Thyroid gland (tissue), 4 donors: ENCODE measurements at regions not wholly inside any gene's neighbourhood (a gene's known extent, or its start where the extent isn't known, plus 50 kb on each side); places are given as distances from the start of the nearest gene placed in this dataset.
"Not testable (repeated sequence)": the region's sequence is repeated elsewhere in the genome, so short reads cannot be mapped to it uniquely, and the experiment has no call there.

Experiments used
- DNase-seq, 2 donors: peaks; one replicate each; pipeline ENCODE4 v3.0.0-alpha.2; 2019
- H3K27ac ChIP-seq, 3 donors: fragments of 200-600 bp; sonication (generic); 1 replicate in 2 of 3; 2 replicates in 1 of 3; pipeline ENCODE4 v1.5.1; 2016 to 2019; ENCODE audit warnings: mild to moderate bottlenecking in 1 of 3, moderate library complexity in 1 of 3
- H3K27me3 ChIP-seq: fragments of 200-600 bp; sonication (generic); one replicate; pipeline ENCODE4 v1.5.1; 2019
- H3K36me3 ChIP-seq, 2 donors: fragments of 200-600 bp; sonication (generic); one replicate each; pipeline ENCODE4 v1.5.1; 2016 to 2019
- H3K4me1 ChIP-seq, 2 donors: fragments of 200-600 bp; sonication (generic); one replicate each; pipeline ENCODE4 v1.5.1; 2017 to 2019
- H3K4me3 ChIP-seq, 3 donors: fragments of 200-600 bp; sonication (generic); replicated peaks in 1 of 3; 1 replicate in 2 of 3; 2 replicates in 1 of 3; pipeline ENCODE4 v1.5.1; 2016; ENCODE audit warnings: mild to moderate bottlenecking in 1 of 3
- H3K9me3 ChIP-seq: fragments of 200-600 bp; sonication (generic); one replicate; pipeline ENCODE4 v1.5.1; 2017
- POLR2A ChIP-seq, 2 donors: fragments of 450-650 bp; IDR thresholded peaks; one replicate each; pipeline ENCODE4 v1.6.1; 2017; ENCODE audit warnings: antibody characterized with exemption in 2 of 2, mild to moderate bottlenecking in 2 of 2, moderate library complexity in 1 of 2
- WGBS, 2 donors: methylation state at CpG; one replicate each; pipeline ENCODE4 v1.1.5; 2017; 5-methylcytosine and 5-hydroxymethylcytosine counted together
- intact Hi-C: fragments of 100-400 bp; cut with DNase I; formaldehyde crosslinking; loops from one replicate; pipeline ENCODE4 v1.15.1; 2023
- TF ChIP-seq, protein P1 (sequence below), 6 experiments: fragments of 200-600 bp in 3 of 6; fragments of 450-650 bp in 3 of 6; sonication (generic) in 3 of 6; IDR thresholded peaks; one replicate each; pipeline ENCODE4 v1.5.1; 2016 to 2019; ENCODE audit warnings: antibody characterized with exemption in 6 of 6, mild to moderate bottlenecking in 2 of 6, inconsistent platforms in 1 of 6, moderate library complexity in 1 of 6

DNA sequence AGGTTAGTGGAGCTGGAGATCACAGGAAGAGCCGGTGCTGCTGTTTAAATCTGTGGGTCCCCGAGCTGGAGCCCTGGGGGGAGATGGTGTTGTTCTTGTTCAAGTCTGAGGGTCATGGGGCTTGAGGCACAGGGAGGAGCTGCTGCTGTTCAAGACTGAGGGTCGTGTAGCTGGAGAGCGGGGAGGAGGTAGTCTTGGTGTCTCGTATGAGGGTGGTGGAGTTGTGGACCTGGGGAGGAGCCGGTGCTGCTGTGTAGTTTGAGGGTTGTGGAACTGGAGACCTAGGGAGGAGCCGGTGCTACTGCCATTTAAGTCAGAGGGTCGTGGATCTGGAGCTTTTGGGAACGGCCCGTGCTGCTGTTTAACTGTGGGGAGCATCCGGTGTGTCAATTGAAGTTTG, 112.2 kb upstream of the SULF2 start:
- no peak for DNase-seq
- Histone ChIP-seq H3K4me1 (no peaks in the 10 kb centered on the region), H3K36me3 (no peaks in the 10 kb centered on the region), H3K9me3 (no peaks in the 10 kb centered on the region), H3K27ac (no peak overlapping the region), H3K27me3 (no peaks in the 10 kb centered on the region), H3K4me3 (no peak overlapping the region)
- intact Hi-C loops = no loop called here
- TF ChIP-seq, protein P1, sequence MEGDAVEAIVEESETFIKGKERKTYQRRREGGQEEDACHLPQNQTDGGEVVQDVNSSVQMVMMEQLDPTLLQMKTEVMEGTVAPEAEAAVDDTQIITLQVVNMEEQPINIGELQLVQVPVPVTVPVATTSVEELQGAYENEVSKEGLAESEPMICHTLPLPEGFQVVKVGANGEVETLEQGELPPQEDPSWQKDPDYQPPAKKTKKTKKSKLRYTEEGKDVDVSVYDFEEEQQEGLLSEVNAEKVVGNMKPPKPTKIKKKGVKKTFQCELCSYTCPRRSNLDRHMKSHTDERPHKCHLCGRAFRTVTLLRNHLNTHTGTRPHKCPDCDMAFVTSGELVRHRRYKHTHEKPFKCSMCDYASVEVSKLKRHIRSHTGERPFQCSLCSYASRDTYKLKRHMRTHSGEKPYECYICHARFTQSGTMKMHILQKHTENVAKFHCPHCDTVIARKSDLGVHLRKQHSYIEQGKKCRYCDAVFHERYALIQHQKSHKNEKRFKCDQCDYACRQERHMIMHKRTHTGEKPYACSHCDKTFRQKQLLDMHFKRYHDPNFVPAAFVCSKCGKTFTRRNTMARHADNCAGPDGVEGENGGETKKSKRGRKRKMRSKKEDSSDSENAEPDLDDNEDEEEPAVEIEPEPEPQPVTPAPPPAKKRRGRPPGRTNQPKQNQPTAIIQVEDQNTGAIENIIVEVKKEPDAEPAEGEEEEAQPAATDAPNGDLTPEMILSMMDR (IDR thresholded peaks at IDR 0.05) = no peak
- no peak for TF ChIP-seq POLR2A (IDR thresholded peaks at IDR 0.05)
- WGBS, 2 donors = 87 to 92% methylated on average over 11 of the region's 11 CpGs

DNA sequence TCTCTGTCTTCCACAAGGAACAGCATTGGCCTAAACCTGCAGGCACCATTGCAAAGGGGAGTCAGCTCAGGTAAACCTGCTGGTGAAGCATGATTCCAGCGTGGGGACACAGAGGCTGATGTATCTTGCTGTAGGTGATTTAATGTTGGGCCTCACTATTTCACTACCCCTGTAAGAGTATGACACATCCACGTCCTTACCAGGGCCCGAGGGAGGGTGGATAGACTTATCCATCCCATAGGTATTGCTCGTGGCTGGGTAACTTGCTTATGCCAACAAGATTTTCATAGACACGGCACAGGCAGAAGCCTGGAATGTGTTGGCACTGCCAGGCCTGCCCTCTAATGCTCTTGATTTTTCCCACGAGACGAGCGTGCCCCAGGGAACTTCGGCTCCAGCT, 107.4 kb upstream of the SULF2 start:
- H3K4me1 ChIP-seq, H3K4me3 ChIP-seq, H3K36me3 ChIP-seq, H3K27me3 ChIP-seq, intact Hi-C loops, H3K9me3 ChIP-seq, H3K27ac ChIP-seq, DNase-seq: not testable (repeated sequence)
- 60 to 92% methylated on average over 2 to 3 of the region's 9 CpGs for WGBS, 2 donors

DNA sequence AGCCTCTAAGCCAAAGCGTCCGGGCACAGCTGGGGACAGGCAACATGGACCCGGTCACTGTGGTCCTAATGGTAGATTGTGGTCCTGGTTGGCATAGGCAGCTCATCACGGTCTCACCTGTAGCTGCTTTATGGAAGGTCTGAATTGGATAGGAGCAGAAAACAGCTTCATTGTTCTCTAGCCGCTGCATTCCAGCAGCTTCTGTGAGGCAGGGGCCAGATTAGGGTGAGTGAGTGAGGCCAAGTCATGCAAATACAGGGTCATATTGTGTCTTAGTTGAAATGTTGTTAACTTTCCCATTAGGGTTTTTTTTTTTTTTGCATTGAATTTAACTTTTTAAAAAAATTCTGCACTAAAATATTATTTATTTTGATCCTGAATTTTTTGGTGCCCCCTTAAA, 105.4 kb upstream of the SULF2 start:
- H3K9me3 ChIP-seq, intact Hi-C loops, DNase-seq, H3K4me1 ChIP-seq, H3K4me3 ChIP-seq, H3K27ac ChIP-seq, H3K27me3 ChIP-seq, H3K36me3 ChIP-seq: not testable (repeated sequence)
- WGBS, 2 donors = 82 to 91% methylated on average over 2 to 5 of the region's 5 CpGs

DNA sequence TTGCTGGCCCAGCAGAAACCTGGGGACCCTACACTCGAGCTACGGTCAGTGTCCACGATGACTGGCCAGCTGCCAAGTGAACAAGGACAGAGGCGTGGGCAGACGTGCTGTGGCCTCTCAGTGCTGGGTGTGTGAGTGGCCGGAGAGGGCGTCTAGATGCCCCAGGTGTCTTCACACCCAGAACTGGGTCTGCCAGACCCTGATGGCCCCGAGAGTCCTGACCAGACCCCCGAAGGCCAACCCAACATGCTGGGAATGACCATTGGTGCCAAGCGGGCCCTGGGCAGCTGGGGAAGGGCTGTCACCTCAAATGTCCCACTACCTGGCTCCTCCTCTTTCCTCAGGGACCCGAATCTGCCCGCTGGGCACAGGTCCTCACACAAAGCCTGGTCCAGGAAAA, 104.5 kb upstream of the SULF2 start:
- intact Hi-C loops = not testable (repeated sequence)
- WGBS, 2 donors = 78 to 91% methylated on average over 8 of the region's 12 CpGs

DNA sequence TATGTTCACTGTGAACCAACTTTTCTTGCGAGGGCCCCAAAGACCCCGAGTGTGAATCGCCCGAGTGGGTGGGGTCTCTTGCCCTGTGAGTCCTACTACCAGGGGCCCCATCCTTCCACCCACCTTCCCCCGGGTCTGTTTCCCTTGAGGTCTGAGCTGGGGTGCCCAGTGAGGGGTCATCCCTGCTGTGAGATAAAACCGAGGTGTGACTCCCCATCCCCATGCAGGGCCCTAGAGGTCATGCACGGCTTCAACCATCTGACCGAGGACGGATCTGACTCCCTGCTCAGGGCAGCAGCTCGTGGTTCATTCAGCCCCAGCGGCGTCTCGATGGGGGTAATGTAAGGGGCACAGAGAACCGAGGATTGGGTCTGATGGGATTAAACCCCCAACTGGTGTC, 103.1 kb upstream of the SULF2 start:
- Histone ChIP-seq H3K9me3 (no peaks in the 10 kb centered on the region), H3K4me3 (no peak overlapping the region), H3K27ac (no peak overlapping the region), H3K27me3 (no peaks in the 10 kb centered on the region), H3K36me3 (no peaks in the 10 kb centered on the region), H3K4me1 (peaks cover 0 to 4% of the 10 kb centered on the region in 2 donors)
- WGBS, 2 donors = 90 to 91% methylated on average over 6 to 11 of the region's 14 CpGs
- DNase-seq = no peak
- intact Hi-C loops = no loop called here
- TF ChIP-seq POLR2A (IDR thresholded peaks at IDR 0.05) = no peak
- TF ChIP-seq, protein P1 (IDR thresholded peaks at IDR 0.05) = no peak

More for the DNA sequence above, 104.5 kb upstream of the SULF2 start:
- H3K27ac ChIP-seq, H3K27me3 ChIP-seq, H3K9me3 ChIP-seq, H3K36me3 ChIP-seq, H3K4me1 ChIP-seq, DNase-seq, H3K4me3 ChIP-seq: not testable (repeated sequence)

DNA sequence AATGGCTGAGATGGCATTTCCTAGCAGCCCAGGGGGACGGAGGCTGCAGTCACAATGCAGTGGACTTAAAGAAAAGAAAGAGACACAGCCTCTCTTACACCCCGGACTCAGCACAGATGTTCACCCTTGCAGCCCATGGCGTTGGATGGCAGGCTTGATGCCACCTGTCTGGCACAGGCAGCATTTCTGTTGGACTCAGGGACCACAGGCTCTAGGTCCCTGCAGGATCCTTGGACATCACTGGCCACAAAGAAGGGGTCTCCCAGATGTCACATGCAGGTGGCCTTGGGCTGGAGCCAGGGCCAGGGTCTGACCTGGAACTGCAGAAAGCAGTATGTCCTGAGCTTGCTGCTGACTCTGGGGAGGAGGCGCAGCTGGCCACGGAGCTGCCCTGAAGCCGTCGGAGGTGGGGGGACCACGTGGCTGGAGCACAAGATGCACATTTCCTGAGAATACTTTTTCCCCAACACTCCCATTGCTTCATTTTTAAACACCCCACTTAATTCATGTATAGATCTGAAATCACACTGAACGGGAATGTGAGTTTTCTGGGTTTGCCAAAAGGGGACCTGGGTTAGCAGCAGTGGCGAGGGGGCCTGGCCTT, 102.3 kb upstream of the SULF2 start:
- Histone ChIP-seq H3K27me3 (no peaks in the 10 kb centered on the region), H3K36me3 (no peaks in the 10 kb centered on the region), H3K9me3 (no peaks in the 10 kb centered on the region), H3K4me3 (no peak overlapping the region), H3K27ac (no peak overlapping the region), H3K4me1 (peaks cover 0 to 4% of the 10 kb centered on the region in 2 donors)
- WGBS, 2 donors = 76 to 83% methylated on average over 9 to 10 of the region's 10 CpGs
- DNase-seq = no peak
- intact Hi-C loops = no loop called here
- no peak for TF ChIP-seq POLR2A (IDR thresholded peaks at IDR 0.05)
- TF ChIP-seq, protein P1 (IDR thresholded peaks at IDR 0.05) = no peak

DNA sequence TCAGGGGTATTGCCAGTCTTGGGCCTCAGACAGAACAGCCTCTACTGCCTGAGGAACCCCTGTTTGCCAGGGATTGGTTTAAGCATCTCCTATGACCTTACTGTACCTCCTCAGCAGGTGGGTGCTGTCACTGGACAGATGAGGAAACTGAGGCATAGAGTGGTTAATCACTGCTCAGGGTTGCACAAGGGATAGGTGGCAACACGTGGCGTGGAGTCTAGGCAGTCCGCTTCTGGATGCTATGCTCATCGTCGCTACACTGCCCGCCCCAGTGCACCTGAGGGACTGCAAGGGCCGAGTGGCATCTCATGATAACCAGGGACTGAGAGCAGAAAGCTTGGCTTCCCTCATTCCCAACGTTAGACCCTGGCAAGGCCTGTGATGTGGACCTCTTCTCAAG, 101.8 kb upstream of the SULF2 start:
- TF ChIP-seq, protein P1 (IDR thresholded peaks at IDR 0.05) = no peak
- no peak for TF ChIP-seq POLR2A (IDR thresholded peaks at IDR 0.05)
- intact Hi-C loops = no loop called here
- whole genome bisulfite sequencing, 2 donors = 75 to 82% methylated on average over 8 of the region's 8 CpGs
- H3K9me3 ChIP-seq = no peaks in the 10 kb centered on the region
- peaks cover 0 to 4% of the 10 kb centered on the region in 2 donors for H3K4me1 ChIP-seq
- H3K36me3 ChIP-seq = no peaks in the 10 kb centered on the region
- no peak overlapping the region for H3K27ac ChIP-seq
- no peak for DNase-seq
- H3K4me3 ChIP-seq = no peak overlapping the region
- no peaks in the 10 kb centered on the region for H3K27me3 ChIP-seq
